Esophagus (tissue), 2 donors: ENCODE measurements at regions not wholly inside any gene's neighbourhood (a gene's known extent, or its start where the extent isn't known, plus 50 kb on each side); places are given as distances from the start of the nearest gene placed in this dataset.

Experiments
- H3K27ac ChIP-seq, 2 donors: one replicate each; pipeline ENCODE4 v1.5.1; 2013; ENCODE audit warnings: low read depth in 2 of 2, mild to moderate bottlenecking in 2 of 2, inconsistent platforms in 1 of 2, low read length in 1 of 2, moderate library complexity in 1 of 2
- H3K27me3 ChIP-seq, 2 donors: one replicate each; pipeline ENCODE4 v1.6.1; 2013; ENCODE audit warnings: low read length in 2 of 2, control low read depth in 1 of 2, mild to moderate bottlenecking in 1 of 2; ENCODE audit not compliant: insufficient read depth in 2 of 2, control insufficient read depth in 1 of 2
- H3K36me3 ChIP-seq, 2 donors: one replicate each; pipeline ENCODE4 v1.6.1; 2013; ENCODE audit warnings: low read length in 1 of 2; ENCODE audit not compliant: control insufficient read depth in 2 of 2, insufficient read depth in 2 of 2
- H3K4me1 ChIP-seq, 2 donors: one replicate each; pipeline ENCODE4 v1.6.1; 2013; ENCODE audit warnings: low read length in 1 of 2; ENCODE audit not compliant: control insufficient read depth in 2 of 2, insufficient read depth in 2 of 2
- H3K4me3 ChIP-seq, 2 donors: one replicate each; pipeline ENCODE4 v1.5.1; 2013; ENCODE audit warnings: low read length in 2 of 2, mild to moderate bottlenecking in 2 of 2, low read depth in 1 of 2, moderate library complexity in 1 of 2
- H3K9me3 ChIP-seq, 2 donors: one replicate each; pipeline ENCODE4 v1.6.1; 2013; ENCODE audit warnings: mild to moderate bottlenecking in 2 of 2, low read depth in 1 of 2, low read length in 1 of 2, moderate library complexity in 1 of 2; ENCODE audit not compliant: control insufficient read depth in 2 of 2, insufficient read depth in 1 of 2
- WGBS, 2 donors: extraction: QIAGEN DNeasy Blood & Tissue Kit; methylation state at CpG; one replicate each; pipeline ENCODE4 v1.1.7; 2013; 5-methylcytosine and 5-hydroxymethylcytosine counted together
- donor health status: healthy with polysubstance abuse.
- donor health status: Bipolar disorder and iron deficiency.

DNA sequence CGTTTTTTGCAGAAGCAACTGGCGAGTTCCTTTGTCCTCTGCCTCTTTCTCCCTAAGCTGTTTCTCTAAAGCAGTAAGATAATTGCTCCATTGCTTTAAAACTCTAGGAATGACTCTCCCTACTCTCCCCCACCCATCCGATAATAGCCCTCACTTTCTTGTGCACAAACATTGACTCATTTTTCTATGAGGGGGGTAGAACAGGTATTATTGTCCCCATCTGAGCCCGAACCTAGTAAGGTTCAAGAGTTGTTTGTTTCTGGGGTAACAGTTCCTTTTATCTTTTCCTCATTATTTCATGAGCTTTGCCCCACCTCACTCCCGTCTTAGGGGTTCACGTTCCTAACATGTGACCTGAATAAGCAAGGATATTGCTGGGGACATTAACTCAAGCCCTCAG is 190.6 kb downstream of the EMP1 start:
- Histone ChIP-seq H3K27me3 (no peaks in the 10 kb centered on the region), H3K4me3 (no peak overlapping the region), H3K27ac (no peak overlapping the region), H3K36me3 (no peaks in the 10 kb centered on the region), H3K4me1 (peaks cover 0 to 9% of the 10 kb centered on the region in 2 donors), H3K9me3 (no peaks in the 10 kb centered on the region)
- WGBS, 2 donors, result 59 to 68% methylated on average over 6 of the region's 6 CpGs

DNA sequence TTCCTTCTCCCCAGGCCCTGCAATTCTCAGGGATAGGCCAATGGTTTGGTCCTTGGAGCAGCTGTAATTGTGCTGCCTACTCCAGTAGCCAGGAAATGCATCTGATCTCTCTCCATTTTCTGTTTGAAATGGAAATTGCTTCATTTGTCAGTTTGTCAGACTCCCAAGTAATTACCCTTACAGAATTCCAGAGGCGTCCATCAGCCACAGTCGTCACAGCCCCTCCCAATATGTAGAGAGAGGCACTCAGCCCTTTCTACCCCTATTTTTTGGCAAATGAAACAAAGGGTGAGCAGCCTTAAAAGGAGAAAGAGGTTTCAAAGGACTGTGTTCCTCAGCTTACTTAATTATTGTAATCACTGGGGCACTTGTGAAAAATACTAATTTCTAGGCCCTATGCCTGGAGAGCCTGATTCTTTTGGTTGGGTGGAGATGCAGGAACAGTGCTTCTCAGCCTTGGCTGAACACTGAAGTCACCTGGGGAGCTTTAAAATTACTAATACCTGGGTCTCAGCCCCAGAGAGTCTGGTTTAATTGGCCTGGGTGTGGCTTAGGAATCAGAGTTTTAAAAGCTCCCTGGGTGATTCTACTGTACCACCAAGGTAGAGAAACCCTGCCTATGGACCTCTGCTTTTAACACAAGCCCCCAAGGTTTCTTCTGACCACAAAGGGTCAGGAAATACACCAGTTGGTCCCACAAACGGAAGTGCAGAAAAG is 190.0 kb downstream of the EMP1 start:
- Histone ChIP-seq H3K27me3 (no peaks in the 10 kb centered on the region), H3K27ac (peak overlapping the region in 1 of 2 donors; percentile 23), H3K9me3 (no peaks in the 10 kb centered on the region), H3K4me1 (peaks cover 0 to 9% of the 10 kb centered on the region in 2 donors), H3K36me3 (no peaks in the 10 kb centered on the region), H3K4me3 (no peak overlapping the region)
- 51 to 70% methylated on average over 3 of the region's 3 CpGs for WGBS, 2 donors

DNA sequence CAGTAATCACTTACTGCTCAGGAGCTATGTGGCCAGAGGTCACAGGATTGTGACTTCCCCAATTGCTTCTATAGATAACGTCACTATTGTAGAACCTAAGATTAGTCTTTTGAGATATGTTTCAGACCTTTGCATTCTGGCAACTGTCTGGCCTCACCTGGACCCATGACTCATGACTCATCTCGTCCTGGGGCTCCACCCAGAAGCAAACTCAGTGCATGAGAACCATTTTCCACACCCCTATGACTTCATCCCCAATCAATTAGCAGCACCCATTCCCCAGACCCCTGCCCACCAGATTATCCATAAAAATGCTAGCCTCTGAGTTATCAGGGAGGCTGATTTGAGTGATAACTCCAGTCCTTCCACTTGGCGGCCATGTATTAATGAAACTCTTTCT is 186.9 kb downstream of the EMP1 start:
- peaks cover 0 to 4% of the 10 kb centered on the region in 2 donors for H3K4me1 ChIP-seq
- H3K4me3 ChIP-seq, result no peak overlapping the region
- WGBS, 2 donors, result 51 to 53% methylated on average over 3 of the region's 3 CpGs
- H3K9me3 ChIP-seq, result no peaks in the 10 kb centered on the region
- H3K27me3 ChIP-seq, result no peaks in the 10 kb centered on the region
- no peak overlapping the region for H3K27ac ChIP-seq
- H3K36me3 ChIP-seq, result no peaks in the 10 kb centered on the region

DNA sequence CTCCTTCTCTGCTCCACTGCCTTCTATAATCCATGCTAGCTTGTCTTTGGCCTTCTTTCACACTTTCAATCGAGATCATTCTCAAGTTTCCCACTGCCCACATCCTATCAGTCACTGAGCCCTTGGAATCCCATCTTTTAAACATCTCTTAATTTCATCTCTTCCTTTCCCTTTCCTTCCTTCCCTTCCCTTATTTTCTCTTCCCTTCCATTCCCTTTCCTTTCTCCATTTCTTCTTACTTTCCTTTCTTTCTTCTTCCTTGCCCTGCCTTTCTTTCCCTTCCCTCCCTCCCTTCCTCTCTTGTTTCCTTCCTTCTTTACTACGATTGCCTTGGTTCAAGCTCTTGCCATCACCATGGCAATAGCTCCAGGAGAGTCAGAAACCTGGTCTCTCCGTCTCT is 183.8 kb downstream of the EMP1 start:
- no peak overlapping the region for H3K4me3 ChIP-seq
- no peaks in the 10 kb centered on the region for H3K9me3 ChIP-seq
- WGBS, 2 donors, result 75 to 76% methylated on average over 3 of the region's 3 CpGs
- no peaks in the 10 kb centered on the region for H3K36me3 ChIP-seq
- no peak overlapping the region for H3K27ac ChIP-seq
- H3K27me3 ChIP-seq, result no peaks in the 10 kb centered on the region
- no peaks in the 10 kb centered on the region for H3K4me1 ChIP-seq

DNA sequence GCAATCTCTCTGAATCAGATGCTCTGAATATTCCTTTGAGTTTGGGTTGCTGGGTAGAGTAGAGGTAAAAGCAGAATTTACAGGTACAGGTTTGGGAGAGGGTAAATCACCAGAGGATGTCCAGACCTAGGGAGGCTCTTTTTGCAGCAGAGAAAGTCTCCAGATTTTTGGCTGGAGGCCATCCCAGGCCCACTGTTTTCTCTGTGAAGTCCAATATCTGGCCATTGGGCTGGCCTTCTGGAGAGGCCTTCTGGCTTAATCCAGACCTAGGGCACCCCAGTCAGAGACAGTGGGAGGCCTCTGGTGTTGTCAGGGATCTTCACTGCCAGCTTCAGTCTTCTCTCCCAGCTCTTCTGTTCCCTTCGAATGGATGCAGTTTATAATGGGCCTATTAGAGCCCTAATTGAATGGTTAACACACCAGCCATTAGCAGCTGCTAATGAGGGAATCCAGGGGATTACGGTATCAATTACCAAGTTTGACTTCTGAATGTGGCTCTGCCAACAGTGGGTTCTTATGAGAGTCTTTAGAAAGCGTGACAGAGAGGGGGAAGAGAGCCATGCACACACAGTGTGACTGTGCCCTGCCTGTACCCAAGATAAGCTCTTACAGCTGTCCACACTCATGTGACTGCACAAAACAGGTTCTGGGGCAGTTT is 183.1 kb downstream of the EMP1 start:
- H3K4me3 ChIP-seq, result no peak overlapping the region
- no peaks in the 10 kb centered on the region for H3K9me3 ChIP-seq
- H3K27me3 ChIP-seq, result no peaks in the 10 kb centered on the region
- 70 to 79% methylated on average over 3 of the region's 3 CpGs for WGBS, 2 donors
- no peaks in the 10 kb centered on the region for H3K36me3 ChIP-seq
- no peaks in the 10 kb centered on the region for H3K4me1 ChIP-seq
- no peak overlapping the region for H3K27ac ChIP-seq

DNA sequence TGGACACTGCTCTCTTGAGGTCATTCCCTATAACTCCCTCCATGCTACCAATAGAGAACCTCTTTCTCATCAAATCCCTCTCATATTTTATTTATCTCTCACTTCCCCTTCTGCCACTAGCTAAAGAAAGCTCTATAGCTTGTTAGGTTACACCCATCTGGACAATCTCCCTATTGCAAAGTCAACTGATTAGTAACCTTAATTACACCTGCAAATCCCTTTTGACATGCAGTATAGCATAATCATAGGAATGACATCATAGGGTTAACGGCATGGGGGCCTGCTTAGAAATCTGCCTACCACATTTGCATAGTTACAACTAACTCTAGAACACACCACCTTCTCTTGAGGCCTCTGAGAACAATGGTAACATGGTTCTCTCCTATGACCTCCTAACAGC is 181.2 kb downstream of the EMP1 start:
- Histone ChIP-seq H3K27ac (peak overlapping the region; percentile 26 to 73), H3K36me3 (no peaks in the 10 kb centered on the region), H3K27me3 (no peaks in the 10 kb centered on the region), H3K4me1 (no peaks in the 10 kb centered on the region), H3K4me3 (no peak overlapping the region), H3K9me3 (no peaks in the 10 kb centered on the region)
- WGBS, 2 donors, result 70 to 71% methylated on average over 1 of the region's 1 CpG

DNA sequence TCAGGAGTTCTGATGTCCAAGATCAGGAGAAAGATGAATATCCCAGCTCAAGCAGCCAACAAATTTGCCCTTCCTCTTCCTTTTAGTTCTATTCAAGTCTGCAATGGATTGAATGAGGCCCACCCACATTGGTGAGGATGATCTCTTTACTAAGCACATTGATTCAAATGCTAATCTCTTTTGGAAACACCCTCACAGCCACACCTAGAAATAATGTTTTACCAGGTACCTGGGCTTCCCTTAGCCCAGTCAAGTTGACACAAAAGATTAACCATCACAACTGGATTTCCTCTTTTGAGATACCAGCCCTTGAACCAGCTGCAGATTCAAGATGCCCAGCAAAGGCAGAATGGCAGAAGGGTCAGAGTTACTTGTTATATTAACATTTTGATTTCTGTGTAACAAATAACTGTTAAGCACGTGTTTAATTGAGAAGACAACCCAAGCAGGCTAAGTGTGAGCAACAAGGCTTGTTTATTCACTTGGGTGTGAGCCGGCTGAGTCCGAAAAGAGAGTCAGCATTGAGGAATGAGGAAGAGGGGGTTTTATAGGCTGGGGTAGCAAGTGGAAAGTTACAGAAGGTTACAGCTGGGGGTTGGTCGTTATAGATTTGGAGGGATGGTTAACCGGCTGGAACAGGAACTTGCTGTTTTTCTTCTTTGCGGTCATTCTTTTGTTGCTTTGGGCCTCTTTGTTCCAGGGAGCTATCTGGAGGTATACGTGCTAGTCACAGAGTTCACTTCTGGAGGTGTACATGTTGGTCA is 180.3 kb downstream of the EMP1 start:
- Histone ChIP-seq H3K4me1 (no peaks in the 10 kb centered on the region), H3K4me3 (no peak overlapping the region), H3K27ac (peak overlapping the region; percentile 35 to 73), H3K36me3 (no peaks in the 10 kb centered on the region), H3K9me3 (no peaks in the 10 kb centered on the region), H3K27me3 (no peaks in the 10 kb centered on the region)
- 64 to 72% methylated on average over 7 of the region's 7 CpGs for WGBS, 2 donors

DNA sequence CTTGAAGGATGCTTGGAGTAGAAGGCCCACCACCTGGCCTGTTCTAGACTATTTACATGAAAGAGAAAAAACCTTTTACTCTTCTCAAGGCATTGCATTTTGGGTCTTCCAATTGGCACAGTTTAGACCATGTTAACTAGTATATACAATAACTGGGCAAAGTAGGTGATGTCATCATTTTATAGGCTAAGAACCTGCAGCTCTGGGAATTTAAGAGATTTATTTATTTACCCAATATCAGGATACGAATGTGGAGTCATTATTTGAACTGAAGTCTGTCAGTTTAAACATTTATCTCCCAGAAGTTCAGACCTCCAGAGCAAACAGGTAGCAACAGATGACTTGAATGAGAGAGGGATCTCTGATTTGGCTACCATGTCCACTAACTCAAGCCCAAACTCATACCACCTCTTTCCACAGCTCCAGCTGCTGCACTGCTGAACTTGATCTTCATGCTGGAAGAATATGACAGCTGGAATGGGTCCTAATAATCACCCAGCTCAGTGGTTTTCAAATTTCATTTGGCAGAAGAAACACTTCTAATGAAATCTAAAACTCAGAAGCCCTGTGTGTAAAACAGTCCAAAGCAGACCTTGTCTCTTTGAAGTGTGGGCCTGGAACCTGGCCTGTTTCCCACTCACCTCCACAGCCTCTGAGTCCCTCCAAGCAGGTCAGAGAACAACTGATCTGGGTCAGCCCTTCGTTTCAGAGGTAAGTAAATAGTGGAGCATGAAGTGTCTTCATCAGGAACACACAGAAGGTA is 179.2 kb downstream of the EMP1 start:
- Histone ChIP-seq H3K9me3 (no peaks in the 10 kb centered on the region), H3K27ac (peak overlapping the region; percentile 26 to 27), H3K27me3 (no peaks in the 10 kb centered on the region), H3K36me3 (no peaks in the 10 kb centered on the region), H3K4me3 (no peak overlapping the region), H3K4me1 (no peaks in the 10 kb centered on the region)
- WGBS, 2 donors, result 41 to 42% methylated on average over 2 of the region's 2 CpGs

DNA sequence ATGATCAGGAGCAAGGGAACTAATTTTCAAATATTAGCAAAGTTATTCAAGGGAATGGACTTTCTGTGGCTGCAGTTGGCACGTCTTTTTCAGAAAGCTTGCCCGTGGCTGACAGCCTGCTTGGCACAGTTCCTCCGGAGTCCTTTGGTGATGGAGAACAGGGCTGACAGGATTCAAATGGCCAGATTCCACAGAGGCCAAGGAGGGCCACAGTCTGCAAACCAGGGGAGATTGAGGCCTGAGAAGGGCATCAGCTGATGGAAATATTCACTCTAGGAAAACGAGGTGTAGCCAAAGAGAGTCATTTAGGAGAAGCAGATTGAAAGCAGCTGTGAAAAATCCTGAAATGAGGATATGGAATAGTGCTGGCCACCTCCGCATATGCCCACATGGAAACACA is 178.3 kb downstream of the EMP1 start:
- Histone ChIP-seq H3K4me1 (no peaks in the 10 kb centered on the region), H3K36me3 (no peaks in the 10 kb centered on the region), H3K4me3 (no peak overlapping the region), H3K27ac (no peak overlapping the region), H3K9me3 (no peaks in the 10 kb centered on the region), H3K27me3 (no peaks in the 10 kb centered on the region)
- WGBS, 2 donors, result 42 to 51% methylated on average over 5 of the region's 5 CpGs
